NOMO-1 (cell line): ENCODE measurements at regions not wholly inside any gene's neighbourhood (a gene's known extent, or its start where the extent isn't known, plus 50 kb on each side); places are given as distances from the start of the nearest gene placed in this dataset.

Experiments
- DNase-seq, 2 experiments: peaks; one replicate each; lab custom pipeline; 2025; ENCODE audit not compliant: unreplicated experiment in 2 of 2; lab: John Stamatoyannopoulos, UW

DNA sequence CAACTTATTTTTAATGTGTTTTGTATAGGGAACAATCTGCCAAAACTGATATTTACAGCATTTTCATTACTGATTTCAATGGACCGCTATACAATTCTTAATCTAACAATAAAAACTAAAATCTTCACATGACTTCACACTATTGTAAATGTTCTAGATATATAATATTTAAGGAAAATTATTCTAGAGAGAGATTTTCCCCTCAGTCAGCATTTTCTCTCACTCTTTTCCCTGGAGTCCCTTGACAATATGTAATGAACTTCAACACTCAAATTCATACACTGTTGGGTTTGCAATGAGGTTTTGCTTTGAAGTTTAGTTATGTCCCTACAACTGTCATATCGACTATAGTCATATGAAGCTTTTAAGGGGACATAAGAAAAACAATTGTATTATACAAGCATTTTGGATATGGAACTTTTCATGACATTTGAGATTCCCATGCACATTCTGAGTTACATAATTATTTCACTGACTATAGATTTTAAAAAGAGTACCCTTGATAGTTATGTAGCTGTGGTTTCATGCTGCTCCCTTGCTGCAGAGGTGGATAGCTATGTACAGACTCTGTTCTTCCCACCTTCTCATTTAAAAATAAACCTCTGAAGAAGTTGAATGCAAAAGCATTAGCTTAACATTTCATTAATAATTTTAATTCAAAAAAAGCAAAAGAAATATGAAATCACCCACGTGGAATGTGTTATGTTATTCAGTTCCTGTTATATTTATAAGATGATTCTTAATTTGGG is 338.5 kb downstream of the AKAIN1 start:
- no peak for DNase-seq

- no peak for DNase-seq
Observed at GRCh38 chr18:4854671-4855070, 342.4 kb downstream of the AKAIN1 start.

GRCh38 chr18:4851301-4851976 is 345.6 kb downstream of the AKAIN1 start:
- no peak for DNase-seq

GRCh38 chr18:4847056-4847455 is 350.0 kb downstream of the AKAIN1 start:
- DNase-seq, result no peak

- DNase-seq, result no peak
Observed at GRCh38 chr18:4844320-4844719, 352.7 kb downstream of the AKAIN1 start.

- no peak for DNase-seq
Observed at GRCh38 chr18:4843771-4844170, 353.3 kb downstream of the AKAIN1 start.

GRCh38 chr18:4842751-4843150 is 354.3 kb downstream of the AKAIN1 start:
- DNase-seq, result no peak

GRCh38 chr18:4842287-4842686 is 354.8 kb downstream of the AKAIN1 start:
- DNase-seq, result no peak

GRCh38 chr18:4839639-4840038 is 357.4 kb downstream of the AKAIN1 start:
- DNase-seq, result no peak

DNA sequence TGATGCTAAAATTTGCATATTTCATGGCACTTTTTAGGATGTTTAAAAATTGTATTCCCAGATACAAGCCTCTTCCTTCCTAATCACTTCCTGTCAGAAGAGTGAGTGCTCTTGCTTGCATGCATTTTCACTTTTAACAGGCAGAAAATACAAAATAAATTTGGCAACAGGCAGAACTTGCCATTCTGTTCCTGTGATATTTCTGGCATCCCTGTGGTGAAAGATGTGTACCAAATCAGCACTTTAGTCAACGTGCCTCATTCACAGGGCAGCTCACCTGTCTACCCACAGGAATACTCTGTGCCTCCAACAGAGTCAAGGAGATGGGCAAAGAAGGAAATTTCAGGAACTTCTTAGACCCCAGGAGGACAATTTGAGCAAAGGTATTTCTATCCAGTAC is 360.9 kb downstream of the AKAIN1 start:
- DNase-seq, result no peak

- no peak for DNase-seq
Observed at GRCh38 chr18:4831791-4832375, 365.2 kb downstream of the AKAIN1 start.

DNA sequence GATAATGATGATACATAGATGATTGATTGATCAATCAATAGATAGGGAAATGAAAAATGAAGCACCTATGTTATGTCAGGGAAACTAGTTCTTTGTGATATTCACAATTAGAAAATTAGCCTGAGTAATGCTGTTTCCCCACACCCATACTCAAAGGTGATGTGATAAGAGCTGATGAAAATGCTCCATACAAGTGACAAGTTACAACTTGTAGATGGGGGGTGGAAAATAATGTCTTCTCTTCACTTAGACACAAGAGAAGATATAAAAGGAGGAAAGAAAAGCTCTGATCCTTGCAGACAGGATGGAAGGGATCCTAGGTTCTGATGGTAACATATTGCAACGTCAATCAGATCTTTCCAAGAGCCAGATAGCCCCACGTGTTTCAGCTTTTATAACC is 365.9 kb downstream of the AKAIN1 start:
- DNase-seq, result no peak

GRCh38 chr18:4823091-4823490 is 368.0 kb upstream of the DLGAP1 start:
- no peak for DNase-seq

DNA sequence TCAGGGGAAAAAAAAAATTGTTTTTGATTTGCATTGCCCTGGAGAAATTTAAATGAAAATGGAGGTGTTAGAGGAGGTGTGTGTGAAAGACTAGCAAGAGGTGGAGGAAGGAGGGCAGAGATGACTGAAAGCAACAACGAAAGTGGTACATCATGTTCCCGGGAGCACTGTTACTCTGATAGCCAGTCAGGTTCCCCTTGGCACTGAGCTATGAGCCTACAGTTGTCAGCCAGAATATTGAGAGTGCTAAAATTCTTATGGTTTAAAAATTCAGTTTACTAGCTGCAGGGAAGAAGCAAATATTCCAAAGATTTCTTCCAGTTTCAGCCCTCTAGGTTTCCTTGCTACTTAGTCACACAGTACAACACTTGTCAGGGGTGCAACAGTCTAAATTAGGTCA is 366.7 kb upstream of the DLGAP1 start:
- DNase-seq, result no peak

DNA sequence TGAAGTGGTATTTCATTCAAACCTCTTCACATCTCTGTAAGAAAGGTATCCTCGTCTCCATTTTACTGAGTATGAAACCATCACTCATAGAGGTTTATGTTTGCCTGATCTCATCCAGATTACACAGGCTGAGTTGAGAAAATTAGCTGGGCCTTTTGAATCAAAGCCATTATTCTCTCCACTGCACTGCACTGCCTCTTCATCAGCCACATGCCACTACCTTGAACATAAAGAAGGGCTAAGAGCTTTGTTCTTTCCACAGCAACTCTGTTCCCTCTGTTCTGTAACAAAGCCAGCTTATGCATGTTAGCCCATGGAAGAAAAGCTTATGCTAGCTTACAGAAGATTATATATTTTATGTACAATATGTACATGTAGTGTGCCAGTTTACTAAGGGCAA is 362.6 kb upstream of the DLGAP1 start:
- no peak for DNase-seq

GRCh38 chr18:4813708-4814107 is 358.6 kb upstream of the DLGAP1 start:
- DNase-seq, result no peak

- no peak for DNase-seq
Observed at GRCh38 chr18:4808891-4809290, 353.8 kb upstream of the DLGAP1 start.

- DNase-seq, result no peak
Observed at GRCh38 chr18:4807604-4808293, 352.6 kb upstream of the DLGAP1 start.

DNA sequence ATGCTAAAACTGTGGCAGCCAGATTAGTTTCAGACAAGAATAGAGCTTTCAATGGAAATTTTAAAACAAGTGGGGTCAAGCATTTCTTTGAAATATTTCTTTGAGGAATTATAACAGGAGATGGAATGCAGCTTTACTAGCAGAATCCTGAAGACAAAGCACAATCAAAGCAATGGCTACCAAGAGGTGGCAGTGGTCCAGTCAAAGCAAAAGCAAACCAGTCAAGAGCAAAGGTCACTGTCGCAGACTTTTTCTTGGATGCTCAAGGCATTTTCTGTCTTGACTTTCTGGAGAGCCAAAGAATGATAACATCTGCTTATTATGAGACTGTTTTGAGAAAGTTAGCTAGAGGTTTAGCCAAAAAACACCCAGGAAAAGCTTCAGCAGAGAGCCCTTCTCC is 351.2 kb upstream of the DLGAP1 start:
- no peak for DNase-seq

DNA sequence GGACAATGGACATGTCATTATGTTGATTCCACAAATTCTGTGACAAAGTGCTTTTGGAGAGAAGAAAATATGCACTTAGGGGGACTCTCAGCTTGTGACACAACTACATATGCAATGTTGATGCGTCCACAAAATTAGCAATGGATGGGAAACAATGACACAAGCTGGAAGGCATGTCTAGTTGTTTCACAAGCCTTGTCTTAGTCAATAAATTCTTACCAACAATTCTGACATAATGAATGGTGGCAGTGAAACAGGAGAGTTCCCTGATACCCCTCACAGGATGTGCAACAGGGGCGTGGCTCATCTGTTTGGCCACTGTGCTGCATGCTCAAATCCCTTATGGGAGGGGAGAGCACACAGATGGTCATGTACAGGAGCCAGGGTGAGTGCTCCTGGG is 347.2 kb upstream of the DLGAP1 start:
- DNase-seq, result no peak

GRCh38 chr18:4801151-4801550 is 346.0 kb upstream of the DLGAP1 start:
- DNase-seq, result no peak
